ENCODE measurements at regions not wholly inside any gene's neighbourhood (a gene's known extent, or its start where the extent isn't known, plus 50 kb on each side); places are given as distances from the start of the nearest gene placed in this dataset.
"Not testable (repeated sequence)": the region's sequence is repeated elsewhere in the genome, so short reads cannot be mapped to it uniquely, and the experiment has no call there.

GRCh38 chr2:95754213-95754612 is 162.4 kb downstream of the TRIM43 start:
- H4K20me1 ChIP-seq (ENCODE audit: insufficient read depth); BruUV-seq (replicated peaks); RAD21 ChIA-PET (ENCODE audit: low non-redundant PET in 1 of 2, low total read pairs in 2 of 2, uncharacterized antibody in 2 of 2, unreplicated experiment in 2 of 2); H3K27ac ChIP-seq (ENCODE audit: low read depth, low read length); H3K27me3 ChIP-seq (ENCODE audit: insufficient read depth, low read length); POLR2A ChIA-PET; H3K79me2 ChIP-seq (ENCODE audit: insufficient read depth, low read length); H2AFZ ChIP-seq (ENCODE audit: low read depth, low read length, poor library complexity, severe bottlenecking); ATAC-seq; H3K4me1 ChIP-seq (ENCODE audit: control insufficient read depth in 1 of 2, insufficient read depth in 2 of 2, low read length in 2 of 2); intact Hi-C loops (cut with micrococcal nuclease); H3K4me2 ChIP-seq (ENCODE audit: low read length); CTCF ChIA-PET; H3K9ac ChIP-seq (ENCODE audit: low read length); DNase-seq (ENCODE audit: low read depth, low spot score); H3K4me3 ChIP-seq (replicated peaks in 1 of 2; ENCODE audit: low read depth in 1 of 2, low read length in 2 of 2); H3K36me3 ChIP-seq (ENCODE audit: control insufficient read depth in 1 of 2, insufficient read depth in 2 of 2, low read length in 2 of 2); H3K9me2 ChIP-seq (ENCODE audit: insufficient read depth); H3K9me3 ChIP-seq (ENCODE audit: control insufficient read depth in 1 of 2, insufficient read depth in 1 of 2, low read depth in 1 of 2, low read length in 2 of 2): not testable (repeated sequence)

- H3K4me3 ChIP-seq (replicated peaks in 1 of 2; ENCODE audit: low read depth in 1 of 2, low read length in 2 of 2); intact Hi-C loops (cut with micrococcal nuclease); H2AFZ ChIP-seq (ENCODE audit: low read depth, low read length, poor library complexity, severe bottlenecking); BruUV-seq (replicated peaks); H3K27ac ChIP-seq (ENCODE audit: low read depth, low read length); H3K36me3 ChIP-seq (ENCODE audit: control insufficient read depth in 1 of 2, insufficient read depth in 2 of 2, low read length in 2 of 2); H3K79me2 ChIP-seq (ENCODE audit: insufficient read depth, low read length); H4K20me1 ChIP-seq (ENCODE audit: insufficient read depth); H3K9ac ChIP-seq (ENCODE audit: low read length); H3K27me3 ChIP-seq (ENCODE audit: insufficient read depth, low read length); H3K4me2 ChIP-seq (ENCODE audit: low read length); POLR2A ChIA-PET; H3K9me3 ChIP-seq (ENCODE audit: control insufficient read depth in 1 of 2, insufficient read depth in 1 of 2, low read depth in 1 of 2, low read length in 2 of 2); CTCF ChIA-PET; ATAC-seq; H3K9me2 ChIP-seq (ENCODE audit: insufficient read depth); DNase-seq (ENCODE audit: low read depth, low spot score); RAD21 ChIA-PET (ENCODE audit: low non-redundant PET in 1 of 2, low total read pairs in 2 of 2, uncharacterized antibody in 2 of 2, unreplicated experiment in 2 of 2); H3K4me1 ChIP-seq (ENCODE audit: control insufficient read depth in 1 of 2, insufficient read depth in 2 of 2, low read length in 2 of 2): not testable (repeated sequence)
Measured at GRCh38 chr2:95754819-95755563, 163.2 kb downstream of the TRIM43 start.

- POLR2A ChIA-PET; ATAC-seq; DNase-seq (ENCODE audit: low read depth, low spot score); H3K4me1 ChIP-seq (ENCODE audit: control insufficient read depth in 1 of 2, insufficient read depth in 2 of 2, low read length in 2 of 2); CTCF ChIA-PET; H3K9ac ChIP-seq (ENCODE audit: low read length); H3K79me2 ChIP-seq (ENCODE audit: insufficient read depth, low read length); H4K20me1 ChIP-seq (ENCODE audit: insufficient read depth); BruUV-seq (replicated peaks); H3K27me3 ChIP-seq (ENCODE audit: insufficient read depth, low read length); RAD21 ChIA-PET (ENCODE audit: low non-redundant PET in 1 of 2, low total read pairs in 2 of 2, uncharacterized antibody in 2 of 2, unreplicated experiment in 2 of 2); H3K9me3 ChIP-seq (ENCODE audit: control insufficient read depth in 1 of 2, insufficient read depth in 1 of 2, low read depth in 1 of 2, low read length in 2 of 2); H3K27ac ChIP-seq (ENCODE audit: low read depth, low read length); H3K4me2 ChIP-seq (ENCODE audit: low read length); H3K36me3 ChIP-seq (ENCODE audit: control insufficient read depth in 1 of 2, insufficient read depth in 2 of 2, low read length in 2 of 2); H3K9me2 ChIP-seq (ENCODE audit: insufficient read depth); H3K4me3 ChIP-seq (replicated peaks in 1 of 2; ENCODE audit: low read depth in 1 of 2, low read length in 2 of 2); H2AFZ ChIP-seq (ENCODE audit: low read depth, low read length, poor library complexity, severe bottlenecking); intact Hi-C loops (cut with micrococcal nuclease): not testable (repeated sequence)
Measured at GRCh38 chr2:95755956-95756669, 164.3 kb downstream of the TRIM43 start.

Data from HCT116 (cell line).